SK-N-SH (cell line): ENCODE measurements at regions not wholly inside any gene's neighbourhood (a gene's known extent, or its start where the extent isn't known, plus 50 kb on each side); places are given as distances from the start of the nearest gene placed in this dataset.

Experiments
- CTCF ChIA-PET: fragments of 300-600, 350-600 bp; formaldehyde crosslinking; extraction: SDS; loops from one replicate; lab custom pipeline; 2021; lab: Yijun Ruan, JAX
- POLR2A ChIA-PET: fragments of 350-600 bp; sonication (Branson Sonifier 250); formaldehyde crosslinking; extraction: SDS; loops from one replicate; lab custom pipeline; 2020; ENCODE audit warnings: antibody characterized with exemption, inconsistent platforms; lab: Yijun Ruan, JAX
- DNase-seq: peaks from one replicate; pipeline ENCODE4 v3.0.0; 2012
- H2AFZ ChIP-seq: fragments of 200-600 bp; sonication (generic); 2 replicates; pipeline ENCODE4 v1.8.1; 2016; ENCODE audit warnings: antibody characterized with exemption, mild to moderate bottlenecking, low read depth
- H3F3A ChIP-seq: fragments of 200-600 bp; sonication (generic); replicated peaks from 2 replicates; pipeline ENCODE3; 2016; ENCODE audit warnings: antibody characterized with exemption, mild to moderate bottlenecking; ENCODE audit not compliant: insufficient read depth
- H3K27ac ChIP-seq, 2 experiments: fragments of 200-500 bp in 1 of 2; fragments of 200-600 bp in 1 of 2; sonication (Bioruptor generic) in 1 of 2; sonication (generic), shearing (Covaris generic) in 1 of 2; 2 replicates each; pipeline versions ENCODE4 v1.5.1 to v1.6.1; 2014 to 2016; ENCODE audit warnings: low read depth in 2 of 2, inconsistent platforms in 1 of 2, low read length in 1 of 2, mild to moderate bottlenecking in 1 of 2, mixed read lengths in 1 of 2
- H3K27me3 ChIP-seq: fragments of 200-600 bp; sonication (generic), shearing (Covaris generic); 2 replicates; pipeline ENCODE4 v1.6.1; 2016; ENCODE audit warnings: mixed run types; ENCODE audit not compliant: insufficient read depth
- H3K36me3 ChIP-seq, 2 experiments: fragments of 200-500 bp in 1 of 2; fragments of 200-600 bp in 1 of 2; sonication (Bioruptor generic) in 1 of 2; sonication (generic) in 1 of 2; replicated peaks in 1 of 2; 2 replicates each; pipeline versions ENCODE3 to v1.5.1; 2014 to 2016; ENCODE audit warnings: low read length in 1 of 2, mild to moderate bottlenecking in 1 of 2; ENCODE audit not compliant: insufficient read depth in 2 of 2, control insufficient read depth in 1 of 2
- H3K4me1 ChIP-seq, 2 experiments: fragments of 200-500 bp in 1 of 2; fragments of 200-600 bp in 1 of 2; sonication (Bioruptor generic) in 1 of 2; sonication (generic), shearing (Covaris generic) in 1 of 2; 2 replicates each; pipeline versions ENCODE4 v1.5.1 to v1.6.1; 2014 to 2016; ENCODE audit warnings: low read depth in 1 of 2, low read length in 1 of 2, mixed run types in 1 of 2; ENCODE audit not compliant: insufficient read depth in 2 of 2, control insufficient read depth in 1 of 2
- H3K4me2 ChIP-seq: fragments of 200-600 bp; sonication (generic), shearing (Covaris generic); 2 replicates; pipeline ENCODE4 v1.6.1; 2017; ENCODE audit warnings: mixed run types
- H3K4me3 ChIP-seq, 2 experiments: fragments of 200-500 bp in 1 of 2; fragments of 200-600 bp in 1 of 2; sonication (Bioruptor generic) in 1 of 2; sonication (generic), shearing (Covaris generic) in 1 of 2; 2 replicates each; pipeline versions ENCODE4 v1.5.1 to v1.8.1; 2014 to 2016; ENCODE audit warnings: low read depth in 2 of 2, inconsistent platforms in 1 of 2, low read length in 1 of 2, mild to moderate bottlenecking in 1 of 2, mixed read lengths in 1 of 2, moderate library complexity in 1 of 2
- H3K79me2 ChIP-seq: fragments of 200-600 bp; sonication (generic); 2 replicates; pipeline ENCODE4 v1.8.1; 2017; ENCODE audit warnings: mild to moderate bottlenecking; ENCODE audit not compliant: insufficient read depth
- H3K9ac ChIP-seq: fragments of 200-600 bp; sonication (generic); 2 replicates; pipeline ENCODE4 v1.6.1; 2017; ENCODE audit warnings: mixed run types
- H3K9me2 ChIP-seq: fragments of 200-600 bp; sonication (generic); 2 replicates; pipeline ENCODE4 v1.6.1; 2017; ENCODE audit warnings: mixed run types
- H3K9me3 ChIP-seq: fragments of 200-600 bp; sonication (generic); 2 replicates; pipeline ENCODE4 v1.6.1; 2017; ENCODE audit warnings: mixed run types, mild to moderate bottlenecking, moderate library complexity
- H4K20me1 ChIP-seq: fragments of 200-600 bp; sonication (generic); 2 replicates; pipeline ENCODE4 v1.6.1; 2017; ENCODE audit warnings: mild to moderate bottlenecking, mixed run types; ENCODE audit not compliant: insufficient read depth
- CHD2 ChIP-seq: fragments of 150-350 bp; IDR thresholded peaks from 2 replicates; pipeline ENCODE4 v1.6.1; 2018; ENCODE audit warnings: low read length; ENCODE audit not compliant: partially characterized antibody
- ELF1 ChIP-seq: IDR thresholded peaks from 2 replicates; pipeline ENCODE4 v1.4.0; 2012
- EZH2phosphoT487 ChIP-seq: fragments of 200-600 bp; sonication (generic); IDR thresholded peaks from 2 replicates; pipeline ENCODE4 v1.6.1; 2017; ENCODE audit warnings: low read depth, mixed run types, mild to moderate bottlenecking, antibody characterized with exemption, moderate library complexity, borderline replicate concordance
- FOSL2 ChIP-seq: IDR thresholded peaks from 2 replicates; pipeline ENCODE4 v1.4.0; 2012; ENCODE audit warnings: low read depth, mild to moderate bottlenecking, moderate library complexity, borderline replicate concordance
- FOXJ3 ChIP-seq: sonication (generic); formaldehyde crosslinking; IDR thresholded peaks from 2 replicates; pipeline ENCODE4 v1.5.1; 2020; ENCODE audit warnings: mild to moderate bottlenecking, missing genetic modification reagents
- FOXM1 ChIP-seq: IDR thresholded peaks from 2 replicates; pipeline ENCODE4 v1.4.0; 2012; ENCODE audit warnings: low read depth, mild to moderate bottlenecking
- GATA2 ChIP-seq: sonication (generic); formaldehyde crosslinking; IDR thresholded peaks from 2 replicates; pipeline ENCODE4 v1.5.0; 2020; ENCODE audit warnings: mild to moderate bottlenecking, missing genetic modification reagents
- JUND ChIP-seq: IDR thresholded peaks from 2 replicates; pipeline ENCODE4 v1.4.0; 2012
- MXI1 ChIP-seq: IDR thresholded peaks from 2 replicates; pipeline ENCODE4 v1.6.1; 2012; ENCODE audit warnings: mild to moderate bottlenecking, low read depth, low read length, improper control_type of control experiment
- RAD21 ChIP-seq: IDR thresholded peaks from 2 replicates; pipeline ENCODE4 v1.6.1; 2012; ENCODE audit warnings: mild to moderate bottlenecking, low read length
- REST ChIP-seq: IDR thresholded peaks from 2 replicates; pipeline ENCODE4 v1.6.1; 2012; ENCODE audit warnings: mild to moderate bottlenecking, low read depth, low read length, moderate library complexity
- SMC3 ChIP-seq: IDR thresholded peaks from 2 replicates; pipeline ENCODE4 v1.6.1; 2012; ENCODE audit warnings: low read depth, low read length, improper control_type of control experiment
- TAF1 ChIP-seq: IDR thresholded peaks from 2 replicates; pipeline ENCODE4 v1.6.1; 2012; ENCODE audit warnings: low read depth, mild to moderate bottlenecking, low read length, moderate library complexity, borderline replicate concordance
- USF1 ChIP-seq: IDR thresholded peaks from 2 replicates; pipeline ENCODE4 v1.4.0; 2012; ENCODE audit warnings: low read depth, borderline replicate concordance
- ZBTB33 ChIP-seq: IDR thresholded peaks from 2 replicates; pipeline ENCODE4 v1.4.0; 2012; ENCODE audit warnings: low read depth, borderline replicate concordance
- WGBS: methylation state at CpG from one replicate; pipeline ENCODE4 v1.1.6; 2017; ENCODE audit warnings: low lambda C conversion rate; 5-methylcytosine and 5-hydroxymethylcytosine counted together

GRCh38 chr1:199780091-199780490, 247.4 kb upstream of the NR5A2 start:
- Histone ChIP-seq H3K27me3 (no peaks in the 10 kb centered on the region), H4K20me1 (no peaks in the 10 kb centered on the region), H3K4me1 (no peaks in the 10 kb centered on the region; a peak in 2 of 4 replicates), H3K79me2 (no peaks in the 10 kb centered on the region), H3K4me3 (no peak overlapping the region), H3K36me3 (no peaks in the 10 kb centered on the region), H3K27ac (no peak overlapping the region), H3K9me3 (no peaks in the 10 kb centered on the region), H3K9me2 (no peaks in the 10 kb centered on the region), H3K4me2 (no peak overlapping the region), H2AFZ (no peak overlapping the region), H3F3A (no peaks in the 10 kb centered on the region), H3K9ac (no peak overlapping the region)
- CTCF ChIA-PET, result no interaction called here
- 59% methylated on average over 5 of the region's 5 CpGs for WGBS
- no peak for DNase-seq
- POLR2A ChIA-PET, result no interaction called here
- TF ChIP-seq EZH2phosphoT487 (no peak), CHD2 (no peak), RAD21 (no peak)

GRCh38 chr1:199780948-199781670, 246.4 kb upstream of the NR5A2 start:
- no peak for DNase-seq
- TF ChIP-seq FOXM1, result no peak
- TF ChIP-seq USF1, result no peak
- TF ChIP-seq TAF1, result no peak
- TF ChIP-seq ZBTB33, result no peak
- no peak for TF ChIP-seq FOXJ3 (CRISPR knock-in tag)
- TF ChIP-seq FOSL2, result no peak
- no peak for TF ChIP-seq JUND
- no peak for TF ChIP-seq MXI1
- TF ChIP-seq CHD2, result no peak
- TF ChIP-seq ELF1, result no peak
- no peak for TF ChIP-seq REST
- TF ChIP-seq SMC3, result no peak
- no peak for TF ChIP-seq GATA2 (CRISPR knock-in tag)
- POLR2A ChIA-PET, result no interaction called here
- Histone ChIP-seq H3K9ac (no peak overlapping the region), H3K9me2 (no peaks in the 10 kb centered on the region), H3K79me2 (no peaks in the 10 kb centered on the region), H3K4me2 (no peak overlapping the region), H2AFZ (no peak overlapping the region), H3K27me3 (no peaks in the 10 kb centered on the region), H3K36me3 (no peaks in the 10 kb centered on the region), H3K27ac (no peak overlapping the region), H3K9me3 (no peaks in the 10 kb centered on the region), H3F3A (no peaks in the 10 kb centered on the region), H3K4me3 (no peak overlapping the region), H3K4me1 (no peaks in the 10 kb centered on the region; a peak in 2 of 4 replicates), H4K20me1 (no peaks in the 10 kb centered on the region)
- 72% methylated on average over 2 of the region's 2 CpGs for WGBS
- CTCF ChIA-PET, result no interaction called here
